ENCODE measurements at regions not wholly inside any gene's neighbourhood (a gene's known extent, or its start where the extent isn't known, plus 50 kb on each side); places are given as distances from the start of the nearest gene placed in this dataset.

DNA sequence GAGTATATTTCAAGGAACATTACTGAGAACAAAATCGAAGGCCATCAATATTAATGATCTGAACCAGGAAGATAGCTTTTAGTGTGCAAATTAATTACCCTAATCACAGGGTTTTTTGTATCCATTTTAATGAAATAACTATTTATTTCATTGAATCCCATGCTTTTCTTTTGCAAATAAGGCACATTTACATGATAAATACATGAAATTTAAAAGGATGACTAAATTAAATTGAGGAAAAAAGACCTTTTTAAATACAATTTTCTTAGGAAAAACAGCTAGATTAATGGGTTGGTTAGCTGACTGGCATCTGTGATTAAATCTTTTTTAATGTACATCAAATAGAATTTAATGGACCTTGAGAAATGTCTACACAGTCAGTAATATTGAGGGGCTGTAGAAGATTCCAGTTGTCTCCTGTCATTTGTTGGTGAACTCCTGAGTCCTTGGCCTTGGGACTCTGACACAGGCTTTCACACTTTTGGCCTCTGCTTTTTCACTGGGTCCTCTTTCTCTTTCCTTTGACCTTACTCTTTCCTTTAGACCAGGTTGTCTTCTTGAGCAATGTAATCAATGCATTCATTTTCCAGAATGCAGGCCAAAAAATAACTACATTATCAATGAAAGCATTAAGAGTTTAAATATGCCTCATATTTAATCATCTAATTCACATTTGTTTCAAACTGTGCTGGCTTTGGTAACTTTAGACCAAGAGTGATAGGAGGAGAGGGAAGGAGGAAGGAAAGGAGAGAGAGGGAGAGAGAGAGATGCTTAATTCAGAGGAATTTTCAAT, 511.5 kb downstream of the ZNF608 start:
- POLR2A ChIA-PET: interaction anchor here (1.4 kb wide), 1 partner anchor 9 kb away, joined by 3 read pairs; no protein-coding TSS in a partner anchor

DNA sequence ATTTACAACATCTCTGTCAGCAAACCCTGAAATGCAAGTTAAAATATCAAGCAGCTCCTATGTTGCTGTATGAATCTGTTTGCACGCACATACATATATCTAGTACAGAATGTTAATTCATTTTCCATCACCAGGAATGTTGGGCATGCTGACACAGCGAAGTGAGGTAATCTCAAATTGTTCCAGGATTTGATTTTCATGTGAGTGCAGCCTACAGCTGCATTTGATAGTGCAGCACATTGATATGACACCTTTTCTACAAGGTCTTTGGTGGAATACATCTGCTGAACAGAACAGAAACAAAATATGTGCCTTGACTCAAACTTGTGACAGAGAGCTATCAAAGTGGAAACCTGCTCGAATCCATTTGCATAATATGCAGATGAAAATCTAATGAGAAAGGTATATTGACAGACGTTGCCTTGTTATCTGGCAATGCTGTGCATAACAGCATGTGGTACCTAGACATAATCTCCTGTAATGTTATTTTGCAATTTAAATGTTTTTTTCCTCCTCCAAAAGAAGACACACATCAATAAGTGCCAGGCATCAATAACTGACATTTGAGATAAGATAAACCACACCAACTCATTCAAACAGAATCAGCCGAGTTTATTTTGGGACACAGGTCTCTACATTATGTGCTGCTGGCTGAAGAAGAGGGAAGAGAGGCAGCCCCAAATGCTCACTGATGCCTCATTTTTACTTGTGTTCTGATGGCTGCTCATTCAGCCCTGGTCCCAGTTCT, 512.2 kb downstream of the ZNF608 start:
- H3K4me2 ChIP-seq (ENCODE audit: low read length): no peak overlapping the region
- H4K20me1 ChIP-seq (ENCODE audit: insufficient read depth, low read length): no peaks in the 10 kb centered on the region
- ChIA-PET CTCF (ENCODE audit: unreplicated experiment) (no interaction called here), POLR2A (interaction anchor here (0.7 to 1.4 kb wide), 2 partner anchors 10 to 652 kb away, joined by 3 to 4 read pairs; no protein-coding TSS in a partner anchor)
- TF ChIP-seq EZH2phosphoT487 (IDR thresholded peaks at IDR 0.05; ENCODE audit: borderline replicate concordance, low read depth, low read length): no peak
- TF ChIP-seq, protein P1, sequence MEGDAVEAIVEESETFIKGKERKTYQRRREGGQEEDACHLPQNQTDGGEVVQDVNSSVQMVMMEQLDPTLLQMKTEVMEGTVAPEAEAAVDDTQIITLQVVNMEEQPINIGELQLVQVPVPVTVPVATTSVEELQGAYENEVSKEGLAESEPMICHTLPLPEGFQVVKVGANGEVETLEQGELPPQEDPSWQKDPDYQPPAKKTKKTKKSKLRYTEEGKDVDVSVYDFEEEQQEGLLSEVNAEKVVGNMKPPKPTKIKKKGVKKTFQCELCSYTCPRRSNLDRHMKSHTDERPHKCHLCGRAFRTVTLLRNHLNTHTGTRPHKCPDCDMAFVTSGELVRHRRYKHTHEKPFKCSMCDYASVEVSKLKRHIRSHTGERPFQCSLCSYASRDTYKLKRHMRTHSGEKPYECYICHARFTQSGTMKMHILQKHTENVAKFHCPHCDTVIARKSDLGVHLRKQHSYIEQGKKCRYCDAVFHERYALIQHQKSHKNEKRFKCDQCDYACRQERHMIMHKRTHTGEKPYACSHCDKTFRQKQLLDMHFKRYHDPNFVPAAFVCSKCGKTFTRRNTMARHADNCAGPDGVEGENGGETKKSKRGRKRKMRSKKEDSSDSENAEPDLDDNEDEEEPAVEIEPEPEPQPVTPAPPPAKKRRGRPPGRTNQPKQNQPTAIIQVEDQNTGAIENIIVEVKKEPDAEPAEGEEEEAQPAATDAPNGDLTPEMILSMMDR (conservative IDR thresholded peaks at IDR 0.05; ENCODE audit: low read length): no peak
- H3K36me3 ChIP-seq (ENCODE audit: insufficient read depth, low read length): no peaks in the 10 kb centered on the region
- no peak overlapping the region for H3K27ac ChIP-seq (ENCODE audit: low read depth, low read length, poor library complexity, severe bottlenecking)
- H3K9me2 ChIP-seq (ENCODE audit: insufficient read depth, low read length): no peaks in the 10 kb centered on the region
- no peak overlapping the region for H3K4me3 ChIP-seq (ENCODE audit: low read depth, low read length, poor library complexity, severe bottlenecking)
- H2AFZ ChIP-seq (ENCODE audit: low read length): no peak overlapping the region
- H3K79me2 ChIP-seq (ENCODE audit: insufficient read depth, low read depth, low read length): no peaks in the 10 kb centered on the region
- intact Hi-C loops (cut with micrococcal nuclease; ENCODE audit: unreplicated experiment): no loop called here
- no peaks in the 10 kb centered on the region for H3K4me1 ChIP-seq (ENCODE audit: insufficient read depth, low read length, poor library complexity, severe bottlenecking)
- BruUV-seq (replicated peaks): no TSS peak
- DNase-seq (ENCODE audit: low spot score): no peak
- no peaks in the 10 kb centered on the region for H3K9me3 ChIP-seq (ENCODE audit: low read length)

More for the DNA sequence above, 511.5 kb downstream of the ZNF608 start:
- Histone ChIP-seq H3K9me2 (ENCODE audit: insufficient read depth, low read length) (no peaks in the 10 kb centered on the region), H3K4me2 (ENCODE audit: low read length) (no peak overlapping the region), H3K4me3 (ENCODE audit: low read depth, low read length, poor library complexity, severe bottlenecking) (no peak overlapping the region), H3K36me3 (ENCODE audit: insufficient read depth, low read length) (no peaks in the 10 kb centered on the region), H4K20me1 (ENCODE audit: insufficient read depth, low read length) (no peaks in the 10 kb centered on the region), H3K9me3 (ENCODE audit: low read length) (no peaks in the 10 kb centered on the region), H3K4me1 (ENCODE audit: insufficient read depth, low read length, poor library complexity, severe bottlenecking) (no peaks in the 10 kb centered on the region), H3K79me2 (ENCODE audit: insufficient read depth, low read depth, low read length) (no peaks in the 10 kb centered on the region), H3K27ac (ENCODE audit: low read depth, low read length, poor library complexity, severe bottlenecking) (no peak overlapping the region), H2AFZ (ENCODE audit: low read length) (no peak overlapping the region)
- no peak for TF ChIP-seq EZH2phosphoT487 (IDR thresholded peaks at IDR 0.05; ENCODE audit: borderline replicate concordance, low read depth, low read length)
- TF ChIP-seq, protein P1 (conservative IDR thresholded peaks at IDR 0.05; ENCODE audit: low read length): no peak
- no peak for DNase-seq (ENCODE audit: low spot score)
- intact Hi-C loops (cut with micrococcal nuclease; ENCODE audit: unreplicated experiment): no loop called here
- CTCF ChIA-PET (ENCODE audit: unreplicated experiment): no interaction called here
- no TSS peak for BruUV-seq (replicated peaks)
